RWPE1 (cell line): ENCODE measurements at regions not wholly inside any gene's neighbourhood (a gene's known extent, or its start where the extent isn't known, plus 50 kb on each side); places are given as distances from the start of the nearest gene placed in this dataset.

Experiments used
- CTCF ChIA-PET: fragments of 350-600 bp; sonication (Branson Sonifier 250); formaldehyde crosslinking; extraction: SDS; loops from one replicate; lab custom pipeline; 2021; lab: Yijun Ruan, JAX
- POLR2A ChIA-PET: fragments of 400-600 bp; formaldehyde crosslinking; extraction: SDS; loops from one replicate; lab custom pipeline; 2020; ENCODE audit warnings: antibody characterized with exemption; ENCODE audit not compliant: low non-redundant PET; lab: Yijun Ruan, JAX
- DNase-seq: peaks from one replicate; pipeline ENCODE4 v3.0.0; 2012; ENCODE audit warnings: low spot score
- H3K27ac ChIP-seq: fragments of 450-650 bp; 2 replicates; pipeline ENCODE4 v1.5.1; 2017
- TF ChIP-seq, protein P1 (sequence below): fragments of 450-650 bp; conservative IDR thresholded peaks from 2 replicates; pipeline ENCODE4 v1.5.1; 2017; ENCODE audit warnings: low read depth, mild to moderate bottlenecking

- no peak for DNase-seq
- TF ChIP-seq, protein P1, sequence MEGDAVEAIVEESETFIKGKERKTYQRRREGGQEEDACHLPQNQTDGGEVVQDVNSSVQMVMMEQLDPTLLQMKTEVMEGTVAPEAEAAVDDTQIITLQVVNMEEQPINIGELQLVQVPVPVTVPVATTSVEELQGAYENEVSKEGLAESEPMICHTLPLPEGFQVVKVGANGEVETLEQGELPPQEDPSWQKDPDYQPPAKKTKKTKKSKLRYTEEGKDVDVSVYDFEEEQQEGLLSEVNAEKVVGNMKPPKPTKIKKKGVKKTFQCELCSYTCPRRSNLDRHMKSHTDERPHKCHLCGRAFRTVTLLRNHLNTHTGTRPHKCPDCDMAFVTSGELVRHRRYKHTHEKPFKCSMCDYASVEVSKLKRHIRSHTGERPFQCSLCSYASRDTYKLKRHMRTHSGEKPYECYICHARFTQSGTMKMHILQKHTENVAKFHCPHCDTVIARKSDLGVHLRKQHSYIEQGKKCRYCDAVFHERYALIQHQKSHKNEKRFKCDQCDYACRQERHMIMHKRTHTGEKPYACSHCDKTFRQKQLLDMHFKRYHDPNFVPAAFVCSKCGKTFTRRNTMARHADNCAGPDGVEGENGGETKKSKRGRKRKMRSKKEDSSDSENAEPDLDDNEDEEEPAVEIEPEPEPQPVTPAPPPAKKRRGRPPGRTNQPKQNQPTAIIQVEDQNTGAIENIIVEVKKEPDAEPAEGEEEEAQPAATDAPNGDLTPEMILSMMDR, result no peak
- ChIA-PET POLR2A (no interaction called here), CTCF (interaction anchor here (0.7 kb wide), 1 partner anchor 52 kb away, joined by 3 read pairs; no protein-coding TSS in a partner anchor)
- no peak overlapping the region for H3K27ac ChIP-seq
Measured at GRCh38 chr5:77885519-77885918, 109.4 kb upstream of the TBCA start.

- POLR2A ChIA-PET, result no interaction called here
Measured at GRCh38 chr5:77882670-77883257, 106.6 kb upstream of the TBCA start.

DNA sequence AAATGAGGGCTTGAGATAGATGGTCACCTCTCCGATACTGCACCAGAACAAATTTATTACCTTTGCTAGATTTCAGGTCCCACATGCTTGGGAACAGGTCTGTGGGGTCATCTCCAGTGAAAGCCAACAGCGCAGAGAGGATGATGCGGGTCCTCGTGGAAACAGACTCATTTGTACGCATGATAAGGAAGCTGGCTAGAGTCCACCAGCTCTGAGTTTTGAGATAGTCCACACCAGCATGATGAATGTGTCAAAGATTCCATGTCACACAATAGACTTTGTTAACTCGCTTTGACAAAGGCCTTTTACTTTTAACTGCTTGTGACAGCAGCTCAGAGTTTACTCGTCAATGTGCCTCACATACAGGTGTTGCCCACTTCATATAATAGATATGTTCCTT, 105.4 kb upstream of the TBCA start:
- ChIA-PET CTCF (interaction anchor here (0.7 kb wide), 1 partner anchor 688 kb away, joined by 3 read pairs; no protein-coding TSS in a partner anchor), POLR2A (no interaction called here)
- TF ChIP-seq, protein P1, result no peak
- H3K27ac ChIP-seq, result no peak overlapping the region
- no peak for DNase-seq

More at GRCh38 chr5:77882670-77883257, 106.6 kb upstream of the TBCA start:
- 0 out of 2 replicates have a peak overlapping the region, but pooled peaks have one; percentile 4 for H3K27ac ChIP-seq
- peak; percentile 50 for DNase-seq
- TF ChIP-seq, protein P1, result no peak
- CTCF ChIA-PET, result no interaction called here

DNA sequence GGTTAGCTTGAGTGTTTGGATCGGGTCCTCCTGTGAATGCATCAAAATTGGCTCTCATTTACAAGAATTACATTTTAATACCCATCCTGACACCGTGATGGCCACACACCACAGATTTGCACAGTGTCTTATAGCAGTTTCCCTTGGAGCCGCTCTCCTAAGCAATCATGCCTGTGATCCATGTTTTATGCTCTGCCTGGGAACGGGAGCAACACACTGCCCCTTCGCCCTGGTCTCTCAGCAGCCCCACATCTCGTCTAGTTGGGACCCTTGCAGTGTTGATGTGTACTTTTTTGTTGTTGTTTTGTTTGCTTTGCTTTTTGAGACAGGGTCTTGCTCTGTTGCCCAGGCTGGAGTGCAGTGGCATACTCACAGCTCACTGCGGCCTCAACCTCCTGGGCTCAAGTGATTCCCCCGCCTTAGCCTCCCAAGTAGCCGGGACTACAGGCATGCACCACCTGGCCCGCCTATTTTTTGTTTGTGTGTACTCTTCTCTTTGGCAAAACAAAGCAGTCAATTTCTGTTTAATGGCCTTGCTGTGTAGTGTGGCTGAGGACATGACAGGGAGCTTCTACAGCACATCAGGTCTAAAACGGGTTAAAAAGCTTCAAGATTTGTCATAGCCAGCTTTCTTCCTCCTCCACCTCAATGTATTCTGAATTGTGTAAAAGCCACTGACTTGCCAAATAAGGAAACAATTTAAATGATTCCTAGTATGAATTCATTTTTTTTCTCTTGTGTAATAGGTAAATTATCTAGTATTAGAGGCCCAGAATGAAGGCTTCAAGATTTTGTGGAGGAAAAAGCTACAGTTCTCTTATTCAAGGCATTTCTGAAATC, 101.6 kb upstream of the TBCA start:
- no peak for DNase-seq
- TF ChIP-seq, protein P1, result no peak
- ChIA-PET POLR2A (interaction anchor here (0.6 kb wide), 1 partner anchor 385 kb away, joined by 4 read pairs; no protein-coding TSS in a partner anchor), CTCF (interaction anchor here (0.6 to 1.0 kb wide), 2 partner anchors 104 to 456 kb away, joined by 3 read pairs; no protein-coding TSS in a partner anchor)
- no peak overlapping the region for H3K27ac ChIP-seq

GRCh38 chr5:77876862-77877502, 100.8 kb upstream of the TBCA start:
- POLR2A ChIA-PET, result interaction anchor here (0.6 kb wide), 1 partner anchor 384 kb away, joined by 4 read pairs; no protein-coding TSS in a partner anchor
- no peak overlapping the region for H3K27ac ChIP-seq
- CTCF ChIA-PET, result no interaction called here
- DNase-seq, result no peak
- TF ChIP-seq, protein P1, result no peak

- DNase-seq, result no peak
- TF ChIP-seq, protein P1, result no peak
- CTCF ChIA-PET, result interaction anchor here (0.6 kb wide), 1 partner anchor 16 kb away, joined by 3 read pairs; no protein-coding TSS in a partner anchor
- POLR2A ChIA-PET, result no interaction called here
- no peak overlapping the region for H3K27ac ChIP-seq
Measured at GRCh38 chr5:77876316-77876715, 100.2 kb upstream of the TBCA start.
